Epithelial cell of esophagus (primary cell): ENCODE measurements at regions not wholly inside any gene's neighbourhood (a gene's known extent, or its start where the extent isn't known, plus 50 kb on each side); places are given as distances from the start of the nearest gene placed in this dataset.
"Not testable (repeated sequence)": the region's sequence is repeated elsewhere in the genome, so short reads cannot be mapped to it uniquely, and the experiment has no call there.

ENCODE experiments used
- DNase-seq: peaks from one replicate; pipeline ENCODE4 v3.0.0; 2010; ENCODE audit warnings: low read depth
- H3K4me3 ChIP-seq: 2 replicates; pipeline ENCODE4 v1.5.1; 2011; ENCODE audit warnings: mild to moderate bottlenecking, low read length, control low read depth
- CTCF ChIP-seq: IDR thresholded peaks from 2 replicates; pipeline ENCODE4 v1.5.1; 2011; ENCODE audit warnings: low read depth, mild to moderate bottlenecking, low read length, control low read depth, inconsistent platforms; ENCODE audit not compliant: insufficient read depth; ENCODE audit errors: missing control alignments

- DNase-seq, H3K4me3 ChIP-seq: not testable (repeated sequence)
Measured at GRCh38 chr15:31719396-31720022, 310.8 kb upstream of the CHRNA7 start.

- not testable (repeated sequence) for DNase-seq, H3K4me3 ChIP-seq
Measured at GRCh38 chr15:31723019-31723418, 307.3 kb upstream of the CHRNA7 start.

GRCh38 chr15:31724903-31725302 is 305.4 kb upstream of the CHRNA7 start:
- DNase-seq, H3K4me3 ChIP-seq: not testable (repeated sequence)

- H3K4me3 ChIP-seq, DNase-seq: not testable (repeated sequence)
Measured at GRCh38 chr15:31725619-31726018, 304.7 kb upstream of the CHRNA7 start.

GRCh38 chr15:31727612-31728011 is 302.7 kb upstream of the CHRNA7 start:
- TF ChIP-seq CTCF: no peak
- DNase-seq: no peak
- H3K4me3 ChIP-seq: no peak overlapping the region

GRCh38 chr15:31732726-31733125 is 297.6 kb upstream of the CHRNA7 start:
- no peak for DNase-seq
- no peak for TF ChIP-seq CTCF
- no peak overlapping the region for H3K4me3 ChIP-seq

GRCh38 chr15:31733424-31733823 is 296.9 kb upstream of the CHRNA7 start:
- no peak for DNase-seq
- no peak for TF ChIP-seq CTCF
- H3K4me3 ChIP-seq: no peak overlapping the region

GRCh38 chr15:31740203-31740602 is 290.1 kb upstream of the CHRNA7 start:
- no peak for TF ChIP-seq CTCF
- H3K4me3 ChIP-seq: no peak overlapping the region
- DNase-seq: no peak

GRCh38 chr15:31745841-31746240 is 284.5 kb upstream of the CHRNA7 start:
- no peak overlapping the region for H3K4me3 ChIP-seq
- no peak for DNase-seq
- no peak for TF ChIP-seq CTCF
